Adrenal gland (tissue), 5 donors: ENCODE measurements at regions not wholly inside any gene's neighbourhood (a gene's known extent, or its start where the extent isn't known, plus 50 kb on each side); places are given as distances from the start of the nearest gene placed in this dataset.

Experiments
- CTCF ChIP-seq, 6 experiments: fragments of 450-650 bp in 4 of 6; fragments of 200-600 bp in 2 of 6; sonication (generic) in 1 of 6; IDR thresholded peaks; 1 replicate in 5 of 6; 2 replicates in 1 of 6; pipeline versions ENCODE4 v1.5.1 to v1.8.0; 2016 to 2021; ENCODE audit warnings: antibody characterized with exemption in 6 of 6, mild to moderate bottlenecking in 2 of 6, moderate library complexity in 1 of 6
- POLR2A ChIP-seq, 2 donors: fragments of 450-650 bp; IDR thresholded peaks; one replicate each; pipeline ENCODE4 v1.6.1; 2017; ENCODE audit warnings: antibody characterized with exemption in 2 of 2, mild to moderate bottlenecking in 2 of 2, moderate library complexity in 1 of 2
- donor health status: DM: no; HTN: no; CAD: no.

- TF ChIP-seq CTCF (IDR thresholded peaks at IDR 0.05) (no peak), POLR2A (IDR thresholded peaks at IDR 0.05) (no peak)
Observed at GRCh38 chr4:185966549-185966948, 102.4 kb upstream of the TLR3 start.
